ENCODE measurements at regions not wholly inside any gene's neighbourhood (a gene's known extent, or its start where the extent isn't known, plus 50 kb on each side); places are given as distances from the start of the nearest gene placed in this dataset.
"Not testable (repeated sequence)": the region's sequence is repeated elsewhere in the genome, so short reads cannot be mapped to it uniquely, and the experiment has no call there.

- DNase-seq (ENCODE audit: low read depth in 2 of 2): no peak
Observed at GRCh38 chr4:63063760-63064159, 1345.5 kb downstream of the TECRL start.

- DNase-seq (ENCODE audit: low read depth in 2 of 2): not testable (repeated sequence)
Observed at GRCh38 chr4:63062891-63063290, 1346.4 kb downstream of the TECRL start.

- no peak for DNase-seq (ENCODE audit: low read depth in 2 of 2)
Observed at GRCh38 chr4:63049726-63050125, 1359.5 kb downstream of the TECRL start.

- no peak for DNase-seq (ENCODE audit: low read depth in 2 of 2)
Observed at GRCh38 chr4:63049278-63049677, 1360.0 kb downstream of the TECRL start.

- DNase-seq (ENCODE audit: low read depth in 2 of 2): no peak
Observed at GRCh38 chr4:63036159-63036866, 1372.9 kb downstream of the TECRL start.

GRCh38 chr4:63029380-63029779 is 1379.9 kb downstream of the TECRL start:
- DNase-seq (ENCODE audit: low read depth in 2 of 2): no peak

GRCh38 chr4:63020661-63021060 is 1388.6 kb downstream of the TECRL start:
- no peak for DNase-seq (ENCODE audit: low read depth in 2 of 2)

- no peak for DNase-seq (ENCODE audit: low read depth in 2 of 2)
Observed at GRCh38 chr4:63017300-63017699, 1392.0 kb downstream of the TECRL start.

- no peak for DNase-seq (ENCODE audit: low read depth in 2 of 2)
Observed at GRCh38 chr4:62970846-62971245, 1438.4 kb downstream of the TECRL start.

GRCh38 chr4:62960415-62960814 is 1448.8 kb downstream of the TECRL start:
- DNase-seq (ENCODE audit: low read depth in 2 of 2): no peak

- DNase-seq (ENCODE audit: low read depth in 2 of 2): no peak
Observed at GRCh38 chr4:62953752-62954151, 1455.5 kb downstream of the TECRL start.

- DNase-seq (ENCODE audit: low read depth in 2 of 2): no peak
Observed at GRCh38 chr4:62952366-62952765, 1456.9 kb downstream of the TECRL start.

GRCh38 chr4:62948108-62948507 is 1461.1 kb downstream of the TECRL start:
- DNase-seq (ENCODE audit: low read depth in 2 of 2): no peak

GRCh38 chr4:62940229-62940628 is 1469.0 kb downstream of the TECRL start:
- no peak for DNase-seq (ENCODE audit: low read depth in 2 of 2)

- DNase-seq (ENCODE audit: low read depth in 2 of 2): no peak
Observed at GRCh38 chr4:62930884-62931283, 1478.4 kb downstream of the TECRL start.

GRCh38 chr4:62928483-62928882 is 1480.8 kb downstream of the TECRL start:
- no peak for DNase-seq (ENCODE audit: low read depth in 2 of 2)

GRCh38 chr4:62927574-62927973 is 1481.7 kb downstream of the TECRL start:
- no peak for DNase-seq (ENCODE audit: low read depth in 2 of 2)

- no peak for DNase-seq (ENCODE audit: low read depth in 2 of 2)
Observed at GRCh38 chr4:62923783-62924182, 1485.5 kb downstream of the TECRL start.

- DNase-seq (ENCODE audit: low read depth in 2 of 2): no peak
Observed at GRCh38 chr4:62917649-62918048, 1491.6 kb downstream of the TECRL start.

GRCh38 chr4:62914758-62915157 is 1494.5 kb downstream of the TECRL start:
- DNase-seq (ENCODE audit: low read depth in 2 of 2): no peak

- DNase-seq (ENCODE audit: low read depth in 2 of 2): no peak
Observed at GRCh38 chr4:62913065-62913464, 1496.2 kb downstream of the TECRL start.

GRCh38 chr4:62912531-62912930 is 1496.7 kb downstream of the TECRL start:
- DNase-seq (ENCODE audit: low read depth in 2 of 2): no peak

- no peak for DNase-seq (ENCODE audit: low read depth in 2 of 2)
Observed at GRCh38 chr4:62909238-62909637, 1500.0 kb downstream of the TECRL start.

- no peak for DNase-seq (ENCODE audit: low read depth in 2 of 2)
Observed at GRCh38 chr4:62901101-62901500, 1508.1 kb downstream of the TECRL start.
